ENCODE measurements at regions not wholly inside any gene's neighbourhood (a gene's known extent, or its start where the extent isn't known, plus 50 kb on each side); places are given as distances from the start of the nearest gene placed in this dataset.

DNA sequence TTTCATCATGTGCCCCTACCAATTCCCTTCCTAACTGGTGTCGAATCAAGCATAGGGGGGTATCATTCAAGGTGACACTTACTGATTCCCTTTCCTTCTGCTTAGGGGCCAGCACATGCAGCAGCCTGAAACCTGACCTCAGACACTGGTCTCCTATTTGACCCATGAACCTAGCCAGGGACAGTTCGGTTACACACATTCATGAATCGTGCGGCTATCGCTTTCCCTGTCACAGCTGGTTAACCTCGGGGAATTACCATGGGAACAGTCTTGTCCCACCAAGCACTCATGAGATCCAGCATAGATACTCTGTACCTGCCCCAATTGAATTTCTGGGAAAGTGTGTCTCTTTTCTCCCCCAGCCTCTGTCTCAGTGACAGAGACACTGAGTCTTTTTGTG is 140.4 kb downstream of the ZNF674 start:
- TF ChIP-seq, protein P1, sequence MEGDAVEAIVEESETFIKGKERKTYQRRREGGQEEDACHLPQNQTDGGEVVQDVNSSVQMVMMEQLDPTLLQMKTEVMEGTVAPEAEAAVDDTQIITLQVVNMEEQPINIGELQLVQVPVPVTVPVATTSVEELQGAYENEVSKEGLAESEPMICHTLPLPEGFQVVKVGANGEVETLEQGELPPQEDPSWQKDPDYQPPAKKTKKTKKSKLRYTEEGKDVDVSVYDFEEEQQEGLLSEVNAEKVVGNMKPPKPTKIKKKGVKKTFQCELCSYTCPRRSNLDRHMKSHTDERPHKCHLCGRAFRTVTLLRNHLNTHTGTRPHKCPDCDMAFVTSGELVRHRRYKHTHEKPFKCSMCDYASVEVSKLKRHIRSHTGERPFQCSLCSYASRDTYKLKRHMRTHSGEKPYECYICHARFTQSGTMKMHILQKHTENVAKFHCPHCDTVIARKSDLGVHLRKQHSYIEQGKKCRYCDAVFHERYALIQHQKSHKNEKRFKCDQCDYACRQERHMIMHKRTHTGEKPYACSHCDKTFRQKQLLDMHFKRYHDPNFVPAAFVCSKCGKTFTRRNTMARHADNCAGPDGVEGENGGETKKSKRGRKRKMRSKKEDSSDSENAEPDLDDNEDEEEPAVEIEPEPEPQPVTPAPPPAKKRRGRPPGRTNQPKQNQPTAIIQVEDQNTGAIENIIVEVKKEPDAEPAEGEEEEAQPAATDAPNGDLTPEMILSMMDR (IDR thresholded peaks at IDR 0.05), result no peak
- TF ChIP-seq POLR2AphosphoS5 (IDR thresholded peaks at IDR 0.05), result no peak
- no peak for TF ChIP-seq POLR2A (IDR thresholded peaks at IDR 0.05)
- TF ChIP-seq EP300 (IDR thresholded peaks at IDR 0.05), result no peak
